Heart left ventricle (tissue), 16 donors: ENCODE measurements at regions not wholly inside any gene's neighbourhood (a gene's known extent, or its start where the extent isn't known, plus 50 kb on each side); places are given as distances from the start of the nearest gene placed in this dataset.

ENCODE experiments used
- ATAC-seq, 4 donors: fragments of 200-7000 bp; cut with Tn5 transposase; one replicate each; pipeline ENCODE4 v1.9.1; 2020 to 2022; ENCODE audit warnings: moderate library complexity in 4 of 4, mild to moderate bottlenecking in 3 of 4, moderate number of reproducible peaks in 1 of 4
- DNase-seq, 5 donors: peaks; one replicate each; pipeline ENCODE4 v3.0.0-alpha.2; 2020
- H3K27ac ChIP-seq, 12 donors: fragments of 200-600 bp; sonication (generic) in 4 of 12; one replicate each; pipeline versions ENCODE4 v1.5.0 to v1.8.0; 2016 to 2022; ENCODE audit warnings: mild to moderate bottlenecking in 2 of 12
- H3K27me3 ChIP-seq, 9 donors: fragments of 200-600 bp; sonication (generic) in 2 of 9; one replicate each; pipeline versions ENCODE4 v1.5.1 to v1.8.0; 2016 to 2022; ENCODE audit warnings: mild to moderate bottlenecking in 3 of 9
- H3K36me3 ChIP-seq, 9 donors: fragments of 200-600 bp; sonication (generic) in 2 of 9; one replicate each; pipeline versions ENCODE4 v1.5.0 to v1.8.0; 2018 to 2022; ENCODE audit warnings: mild to moderate bottlenecking in 2 of 9
- H3K4me1 ChIP-seq, 12 donors: fragments of 200-600 bp; sonication (generic) in 4 of 12; one replicate each; pipeline versions ENCODE4 v1.5.0 to v1.8.0; 2016 to 2022; ENCODE audit warnings: mild to moderate bottlenecking in 3 of 12
- H3K4me3 ChIP-seq, 12 donors: fragments of 200-600 bp; sonication (generic) in 4 of 12; one replicate each; pipeline versions ENCODE4 v1.5.0 to v1.8.0; 2017 to 2022; ENCODE audit warnings: mild to moderate bottlenecking in 9 of 12, moderate library complexity in 4 of 12
- H3K9me3 ChIP-seq, 12 donors: fragments of 200-600 bp; sonication (generic) in 4 of 12; one replicate each; pipeline versions ENCODE4 v1.5.0 to v1.8.0; 2016 to 2022; ENCODE audit warnings: mild to moderate bottlenecking in 1 of 12
- POLR2A ChIP-seq, 2 donors: fragments of 450-650 bp; IDR thresholded peaks; one replicate each; pipeline ENCODE4 v1.6.1; 2017; ENCODE audit warnings: antibody characterized with exemption in 2 of 2, mild to moderate bottlenecking in 2 of 2, moderate library complexity in 2 of 2
- WGBS, 4 donors: extraction: QIAGEN DNeasy Blood & Tissue Kit in 2 of 4; methylation state at CpG; one replicate each; pipeline versions ENCODE4 v1.1.5 to v1.1.7; 2013 to 2018; 5-methylcytosine and 5-hydroxymethylcytosine counted together
- intact Hi-C, 10 donors: fragments of 100-400 bp; cut with DNase I; formaldehyde crosslinking; loops; one replicate each; pipeline versions ENCODE4 v1.11.1 to v1.14.2; 2022
- TF ChIP-seq, protein P1 (sequence below), 12 donors: fragments of 200-600 bp; sonication (generic) in 4 of 12; IDR thresholded peaks; one replicate each; pipeline versions ENCODE4 v1.5.0 to v1.8.0; 2018 to 2022; ENCODE audit warnings: antibody characterized with exemption in 12 of 12, mild to moderate bottlenecking in 5 of 12
- donor health status: ischemic (EF 13 %, LVEDD 7.1; RV severe dilation, severe dysfunction).
- donor health status: healthy with polysubstance abuse.
- donor health status: DM: no; HTN: yes; CAD: no.
- donor health status: DM: no; HTN: no; CAD: no.
- donor health status: ischemic (EF 25% LVEDD 6.9; RV normal size, moderate dysfunction).
- donor health status: ischemic (EF 25% LVEDD 5.7; RV mildly dilated, moderate dysfunction).
- donor health status: healthy.
- donor health status: DM: yes; HTN: yes; CAD: no.
- donor health status: ischemic (EF 35%, LVEDD 5.7; RV mildly dilated, moderate dysfunction).
- donor health status: nonischemic (EF 11% LVEDD 7.7; RV severe dilation, severe dysfunction).
- donor health status: DM: yes; HTN: yes; CAD: no.
- donor health status: PGD.
- donor health status: ischemic (EF 29% LVEDD 5.4; RV normal size, mild dysfunction).
- donor health status: nonischemic (EF 23%, LVEDD 6.1; RV moderate dilation, normal function).

DNA sequence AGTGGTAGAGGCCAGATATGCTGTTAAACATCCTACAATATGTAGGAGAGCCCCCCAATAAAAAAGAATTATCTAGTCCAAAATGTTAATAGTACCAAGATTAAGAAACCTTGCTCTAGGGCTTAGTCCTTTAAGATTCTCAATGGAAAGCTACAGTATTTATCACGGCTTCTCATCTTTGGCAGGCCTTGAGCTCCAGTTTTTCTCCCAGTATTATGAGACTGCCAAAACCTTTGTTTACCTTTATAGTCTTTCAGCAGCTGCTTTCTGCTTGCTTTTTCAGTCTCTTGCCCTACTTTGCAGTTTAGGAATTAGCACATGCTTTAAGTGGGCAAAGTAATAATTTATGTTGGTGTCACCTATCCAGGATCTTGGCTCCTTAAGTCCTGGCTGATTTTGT is 59.7 kb downstream of the NHLRC1 start:
- no peak for ATAC-seq
- H3K4me1 ChIP-seq, result no peaks in the 10 kb centered on the region
- intact Hi-C loops, result no loop called here
- no peak for DNase-seq
- TF ChIP-seq, protein P1, sequence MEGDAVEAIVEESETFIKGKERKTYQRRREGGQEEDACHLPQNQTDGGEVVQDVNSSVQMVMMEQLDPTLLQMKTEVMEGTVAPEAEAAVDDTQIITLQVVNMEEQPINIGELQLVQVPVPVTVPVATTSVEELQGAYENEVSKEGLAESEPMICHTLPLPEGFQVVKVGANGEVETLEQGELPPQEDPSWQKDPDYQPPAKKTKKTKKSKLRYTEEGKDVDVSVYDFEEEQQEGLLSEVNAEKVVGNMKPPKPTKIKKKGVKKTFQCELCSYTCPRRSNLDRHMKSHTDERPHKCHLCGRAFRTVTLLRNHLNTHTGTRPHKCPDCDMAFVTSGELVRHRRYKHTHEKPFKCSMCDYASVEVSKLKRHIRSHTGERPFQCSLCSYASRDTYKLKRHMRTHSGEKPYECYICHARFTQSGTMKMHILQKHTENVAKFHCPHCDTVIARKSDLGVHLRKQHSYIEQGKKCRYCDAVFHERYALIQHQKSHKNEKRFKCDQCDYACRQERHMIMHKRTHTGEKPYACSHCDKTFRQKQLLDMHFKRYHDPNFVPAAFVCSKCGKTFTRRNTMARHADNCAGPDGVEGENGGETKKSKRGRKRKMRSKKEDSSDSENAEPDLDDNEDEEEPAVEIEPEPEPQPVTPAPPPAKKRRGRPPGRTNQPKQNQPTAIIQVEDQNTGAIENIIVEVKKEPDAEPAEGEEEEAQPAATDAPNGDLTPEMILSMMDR (IDR thresholded peaks at IDR 0.05), result no peak
- TF ChIP-seq POLR2A (IDR thresholded peaks at IDR 0.05), result no peak
- H3K4me3 ChIP-seq, result no peak overlapping the region
- WGBS, 4 donors, result 43 to 87% (median 62%) methylated on average over 1 of the region's 1 CpG
- no peaks in the 10 kb centered on the region for H3K36me3 ChIP-seq
- H3K9me3 ChIP-seq, result peaks cover 0 to 5% (median 0%) of the 10 kb centered on the region in 12 donors
- no peak overlapping the region for H3K27ac ChIP-seq
- H3K27me3 ChIP-seq, result no peaks in the 10 kb centered on the region

DNA sequence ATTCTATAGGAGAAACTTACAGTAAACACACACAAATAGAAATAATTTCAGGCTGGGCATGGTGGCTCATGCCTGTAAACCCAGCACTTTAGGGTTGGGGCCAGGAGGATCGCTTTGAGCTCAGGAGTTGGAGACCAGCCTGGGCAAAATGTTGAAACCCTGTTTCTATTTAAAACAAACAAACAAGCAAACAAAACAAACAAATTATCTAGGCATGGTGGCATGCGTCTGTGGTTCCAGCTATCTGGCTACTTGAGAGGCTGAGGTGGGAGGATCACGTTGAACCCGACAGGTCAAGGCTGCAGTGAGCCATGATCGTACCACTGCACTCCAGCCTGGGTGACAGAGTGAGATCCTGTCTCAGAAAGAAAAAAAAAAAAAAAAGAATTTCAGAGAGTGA is 64.0 kb downstream of the NHLRC1 start:
- Histone ChIP-seq H3K27me3 (no peaks in the 10 kb centered on the region), H3K4me3 (no peak overlapping the region), H3K4me1 (peaks cover 0 to 5% (median 0%) of the 10 kb centered on the region in 12 donors), H3K9me3 (peaks cover 0 to 5% (median 0%) of the 10 kb centered on the region in 12 donors), H3K36me3 (no peaks in the 10 kb centered on the region), H3K27ac (no peak overlapping the region)
- DNase-seq (no peak), ATAC-seq (no peak)
- 73 to 81% (median 77%) methylated on average over 5 of the region's 5 CpGs for WGBS, 4 donors
- TF ChIP-seq POLR2A (IDR thresholded peaks at IDR 0.05), result no peak
- TF ChIP-seq, protein P1 (IDR thresholded peaks at IDR 0.05), result no peak
- intact Hi-C loops, result no loop called here

DNA sequence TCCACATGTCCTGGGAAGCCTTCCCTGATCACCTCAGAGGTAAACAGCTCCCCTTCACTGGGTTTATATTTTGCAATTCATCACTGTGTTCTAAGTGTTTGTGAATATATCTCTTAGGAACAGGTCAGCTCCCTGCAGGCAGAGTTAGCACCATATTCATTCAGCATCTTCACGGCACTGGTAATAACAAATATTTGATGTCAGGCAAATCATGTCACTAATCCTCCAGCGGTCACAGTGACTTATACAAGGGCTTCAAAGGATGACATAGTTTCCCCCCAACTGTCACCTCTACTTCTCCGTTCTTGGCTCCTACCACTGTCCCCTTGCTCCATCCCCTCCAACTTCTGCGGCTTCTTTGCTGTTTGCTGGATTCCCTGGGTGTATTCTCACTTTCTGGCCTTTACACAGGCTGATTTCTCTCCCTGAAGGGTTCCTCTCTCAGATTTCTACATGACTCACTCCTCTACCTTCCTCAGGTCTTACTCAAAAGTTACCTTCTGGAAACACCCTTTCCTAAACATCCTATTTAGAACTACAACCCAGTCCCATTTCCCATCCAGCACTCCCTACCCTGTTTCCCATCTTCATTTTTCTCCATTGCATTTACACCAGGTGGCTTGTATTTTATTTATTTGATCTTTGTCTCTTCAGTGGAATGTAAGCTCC is 66.6 kb downstream of the NHLRC1 start:
- no peak overlapping the region for H3K27ac ChIP-seq
- intact Hi-C loops, result no loop called here
- TF ChIP-seq POLR2A (IDR thresholded peaks at IDR 0.05), result no peak
- H3K9me3 ChIP-seq, result no peaks in the 10 kb centered on the region
- H3K27me3 ChIP-seq, result no peaks in the 10 kb centered on the region
- ATAC-seq (no peak), DNase-seq (no peak)
- no peak overlapping the region for H3K4me3 ChIP-seq
- peaks cover 0 to 5% (median 0%) of the 10 kb centered on the region in 12 donors for H3K4me1 ChIP-seq
- 94 to 96% (median 95%) methylated on average over 4 of the region's 4 CpGs for WGBS, 4 donors
- no peaks in the 10 kb centered on the region for H3K36me3 ChIP-seq

DNA sequence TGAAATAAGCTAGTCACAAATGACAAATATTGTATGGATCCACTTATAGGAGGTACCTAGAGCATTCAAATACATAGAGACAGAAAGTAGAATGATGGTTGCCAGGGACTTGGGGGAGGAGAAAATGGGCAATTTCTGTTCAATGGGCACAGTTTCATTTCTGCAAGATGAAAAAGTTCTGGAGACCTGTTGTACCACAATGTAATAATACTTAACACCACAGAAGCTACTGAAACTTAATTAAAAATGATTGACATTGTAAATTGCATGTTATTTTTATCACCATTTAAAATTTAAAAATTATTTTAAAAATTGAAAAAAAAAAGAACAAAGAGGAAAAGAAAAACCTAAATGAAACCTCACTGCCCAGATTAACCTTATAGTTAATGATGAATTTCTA is 67.4 kb downstream of the NHLRC1 start:
- TF ChIP-seq, protein P1 (IDR thresholded peaks at IDR 0.05), result no peak

More for the DNA sequence above, 67.4 kb downstream of the NHLRC1 start:
- Histone ChIP-seq H3K9me3 (no peaks in the 10 kb centered on the region), H3K36me3 (no peaks in the 10 kb centered on the region), H3K27me3 (no peaks in the 10 kb centered on the region), H3K4me3 (no peak overlapping the region), H3K27ac (no peak overlapping the region), H3K4me1 (peaks cover 0 to 5% (median 0%) of the 10 kb centered on the region in 12 donors)
- no peak for ATAC-seq
- no peak for DNase-seq
- intact Hi-C loops, result no loop called here
